ENCODE measurements at regions not wholly inside any gene's neighbourhood (a gene's known extent, or its start where the extent isn't known, plus 50 kb on each side); places are given as distances from the start of the nearest gene placed in this dataset.
"Not testable (repeated sequence)": the region's sequence is repeated elsewhere in the genome, so short reads cannot be mapped to it uniquely, and the experiment has no call there.

- H3K4me1 ChIP-seq = no peaks in the 10 kb centered on the region
Observed at GRCh38 chr9:108396611-108397010, 459.2 kb downstream of the ACTL7B start.

DNA sequence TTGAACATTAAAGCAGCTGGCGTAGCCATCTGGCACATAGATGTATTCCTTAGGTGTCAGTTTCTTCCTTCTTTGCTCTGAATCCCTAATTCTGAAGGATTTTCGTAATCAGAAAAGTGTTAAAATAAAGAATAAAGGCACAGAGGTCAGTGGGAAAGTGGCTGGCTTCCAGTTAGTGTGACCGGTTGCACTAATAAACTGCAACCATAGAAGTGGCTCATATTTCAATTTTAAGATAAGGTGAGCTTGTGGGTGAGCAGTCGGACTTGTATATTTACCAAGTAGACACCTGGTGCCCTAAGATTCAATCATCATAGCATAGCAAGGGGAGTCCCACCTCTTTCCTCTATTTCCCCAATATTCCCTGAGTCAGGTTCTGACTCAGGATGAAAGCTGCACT is 459.6 kb downstream of the ACTL7B start:
- H3K9me3 ChIP-seq = peaks cover 0 to 3% (median 0%) of the 10 kb centered on the region in 4 donors
- DNase-seq = no peak
- H3K27ac ChIP-seq = no peak overlapping the region
- H3K4me1 ChIP-seq = no peaks in the 10 kb centered on the region
- 25 to 64% methylated on average over 4 of the region's 4 CpGs for WGBS, 2 donors
- H3K27me3 ChIP-seq = no peaks in the 10 kb centered on the region
- TF ChIP-seq POLR2AphosphoS5 (IDR thresholded peaks at IDR 0.05) (no peak), POLR2A (IDR thresholded peaks at IDR 0.05) (no peak), EP300 (IDR thresholded peaks at IDR 0.05) (no peak)
- TF ChIP-seq, protein P1, sequence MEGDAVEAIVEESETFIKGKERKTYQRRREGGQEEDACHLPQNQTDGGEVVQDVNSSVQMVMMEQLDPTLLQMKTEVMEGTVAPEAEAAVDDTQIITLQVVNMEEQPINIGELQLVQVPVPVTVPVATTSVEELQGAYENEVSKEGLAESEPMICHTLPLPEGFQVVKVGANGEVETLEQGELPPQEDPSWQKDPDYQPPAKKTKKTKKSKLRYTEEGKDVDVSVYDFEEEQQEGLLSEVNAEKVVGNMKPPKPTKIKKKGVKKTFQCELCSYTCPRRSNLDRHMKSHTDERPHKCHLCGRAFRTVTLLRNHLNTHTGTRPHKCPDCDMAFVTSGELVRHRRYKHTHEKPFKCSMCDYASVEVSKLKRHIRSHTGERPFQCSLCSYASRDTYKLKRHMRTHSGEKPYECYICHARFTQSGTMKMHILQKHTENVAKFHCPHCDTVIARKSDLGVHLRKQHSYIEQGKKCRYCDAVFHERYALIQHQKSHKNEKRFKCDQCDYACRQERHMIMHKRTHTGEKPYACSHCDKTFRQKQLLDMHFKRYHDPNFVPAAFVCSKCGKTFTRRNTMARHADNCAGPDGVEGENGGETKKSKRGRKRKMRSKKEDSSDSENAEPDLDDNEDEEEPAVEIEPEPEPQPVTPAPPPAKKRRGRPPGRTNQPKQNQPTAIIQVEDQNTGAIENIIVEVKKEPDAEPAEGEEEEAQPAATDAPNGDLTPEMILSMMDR (IDR thresholded peaks at IDR 0.05) = no peak
- no peak overlapping the region for H3K4me3 ChIP-seq
- intact Hi-C loops (cut with DNase I) = no loop called here
- H3K36me3 ChIP-seq = no peaks in the 10 kb centered on the region

More at GRCh38 chr9:108396611-108397010, 459.2 kb downstream of the ACTL7B start:
- intact Hi-C loops (cut with DNase I) = no loop called here
- Histone ChIP-seq H3K27ac (no peak overlapping the region), H3K27me3 (no peaks in the 10 kb centered on the region), H3K4me3 (no peak overlapping the region), H3K9me3 (peaks cover 0 to 3% (median 0%) of the 10 kb centered on the region in 4 donors), H3K36me3 (no peaks in the 10 kb centered on the region)
- DNase-seq = no peak
- TF ChIP-seq, protein P1 (IDR thresholded peaks at IDR 0.05) = no peak
- TF ChIP-seq POLR2A (IDR thresholded peaks at IDR 0.05) (no peak), EP300 (IDR thresholded peaks at IDR 0.05) (no peak), POLR2AphosphoS5 (IDR thresholded peaks at IDR 0.05) (no peak)

DNA sequence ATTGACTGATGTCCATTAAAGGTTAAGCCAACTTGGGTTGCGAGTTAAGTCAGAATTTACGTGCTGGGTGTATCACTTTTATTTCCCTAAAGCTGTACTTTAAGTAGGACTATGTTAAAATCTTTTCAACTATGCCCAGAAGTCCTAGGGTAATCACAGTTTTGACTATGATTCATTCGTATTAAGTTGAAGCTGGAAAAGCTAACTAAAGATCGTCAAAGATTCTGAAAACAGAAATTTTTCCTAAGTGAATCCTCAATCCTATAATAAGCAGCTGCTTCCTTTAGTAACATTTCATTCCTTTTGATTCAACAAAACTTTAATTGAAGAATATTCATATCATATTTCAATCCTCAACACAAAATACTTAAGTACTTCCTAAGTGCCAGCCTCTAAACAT is 460.4 kb downstream of the ACTL7B start:
- intact Hi-C loops (cut with DNase I) = no loop called here
- H3K27me3 ChIP-seq = no peaks in the 10 kb centered on the region
- TF ChIP-seq, protein P1 (IDR thresholded peaks at IDR 0.05) = no peak
- TF ChIP-seq POLR2AphosphoS5 (IDR thresholded peaks at IDR 0.05) (no peak), POLR2A (IDR thresholded peaks at IDR 0.05) (no peak), EP300 (IDR thresholded peaks at IDR 0.05) (no peak)
- no peaks in the 10 kb centered on the region for H3K4me1 ChIP-seq
- H3K36me3 ChIP-seq = no peaks in the 10 kb centered on the region
- H3K27ac ChIP-seq = no peak overlapping the region
- DNase-seq = no peak
- H3K4me3 ChIP-seq = no peak overlapping the region
- 70 to 77% methylated on average over 4 of the region's 4 CpGs for WGBS, 2 donors
- peaks cover 0 to 3% (median 0%) of the 10 kb centered on the region in 4 donors for H3K9me3 ChIP-seq

DNA sequence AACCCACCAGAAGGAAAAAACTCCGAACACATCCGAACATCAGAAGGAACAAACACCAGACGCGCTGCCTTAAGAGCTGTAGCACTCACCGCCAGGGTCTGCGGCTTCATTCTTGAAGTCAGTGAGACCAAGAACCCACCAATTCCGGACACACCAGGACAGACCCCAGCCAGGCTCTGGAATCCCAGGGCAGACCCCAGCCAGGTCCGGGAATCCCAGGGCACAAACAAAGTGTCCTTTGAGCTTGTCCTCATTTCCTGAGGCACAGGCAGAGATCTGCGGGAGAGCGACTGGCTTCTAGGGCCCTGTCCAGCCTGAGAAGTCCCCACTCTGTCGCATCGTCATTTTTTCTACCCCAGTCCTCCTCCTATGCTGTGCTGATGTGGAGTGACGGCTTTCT is 461.1 kb downstream of the ACTL7B start:
- H3K27me3 ChIP-seq = no peaks in the 10 kb centered on the region
- no peak overlapping the region for H3K4me3 ChIP-seq
- WGBS, 2 donors = 96% methylated on average over 13 of the region's 13 CpGs
- no peak for DNase-seq
- peaks cover 0 to 3% (median 0%) of the 10 kb centered on the region in 4 donors for H3K9me3 ChIP-seq
- no peaks in the 10 kb centered on the region for H3K4me1 ChIP-seq
- no peak for TF ChIP-seq EP300 (IDR thresholded peaks at IDR 0.05)
- TF ChIP-seq, protein P1 (IDR thresholded peaks at IDR 0.05) = no peak
- no peak for TF ChIP-seq POLR2AphosphoS5 (IDR thresholded peaks at IDR 0.05)
- TF ChIP-seq POLR2A (IDR thresholded peaks at IDR 0.05) = no peak
- intact Hi-C loops (cut with DNase I) = no loop called here
- H3K36me3 ChIP-seq = no peaks in the 10 kb centered on the region
- no peak overlapping the region for H3K27ac ChIP-seq

DNA sequence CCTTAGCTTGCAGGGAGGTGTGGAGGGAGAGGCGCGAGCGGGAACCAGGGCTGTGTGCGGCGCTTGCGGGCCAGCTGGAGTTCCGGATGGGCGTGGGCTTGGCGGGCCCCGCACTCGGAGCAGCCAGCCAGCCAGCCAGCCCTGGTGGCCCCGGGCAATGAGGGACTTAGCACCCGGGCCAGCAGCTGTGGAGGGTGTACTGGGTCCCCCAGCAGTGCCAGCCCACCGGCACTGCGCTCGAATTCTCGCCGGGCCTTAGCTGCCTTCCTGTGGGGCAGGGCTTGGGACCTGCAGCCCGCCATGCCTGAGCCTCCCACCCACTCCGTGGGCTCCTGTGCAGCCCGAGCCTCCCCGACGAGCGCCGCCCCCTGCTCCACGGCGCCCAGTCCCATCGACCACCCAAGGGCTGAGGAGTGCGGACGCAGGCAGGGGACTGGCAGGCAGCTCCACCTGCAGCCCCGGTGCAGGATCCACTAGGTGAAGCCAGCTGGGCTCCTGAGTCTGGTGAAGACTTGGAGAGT is 462.2 kb downstream of the ACTL7B start:
- H3K36me3 ChIP-seq; intact Hi-C loops (cut with DNase I): not testable (repeated sequence)
- WGBS, 2 donors = 97 to 98% methylated on average over 31 of the region's 31 CpGs

More for the DNA sequence above, 462.2 kb downstream of the ACTL7B start:
- DNase-seq, H3K9me3 ChIP-seq, H3K4me1 ChIP-seq, H3K27me3 ChIP-seq, H3K27ac ChIP-seq, H3K4me3 ChIP-seq: not testable (repeated sequence)
